MM.1S (cell line): ENCODE measurements at regions not wholly inside any gene's neighbourhood (a gene's known extent, or its start where the extent isn't known, plus 50 kb on each side); places are given as distances from the start of the nearest gene placed in this dataset.

Source experiments
- EZH2 ChIP-seq: fragments of 300-600 bp; sonication (generic); optimal IDR thresholded peaks from 2 replicates; pipeline ENCODE3; 2017; ENCODE audit warnings: low read depth, mild to moderate bottlenecking, antibody characterized with exemption, low read length, mixed read lengths
- TF ChIP-seq, protein P1 (sequence below): fragments of 300-600 bp; sonication (generic); IDR thresholded peaks from 2 replicates; pipeline ENCODE4 v1.5.1; 2016; ENCODE audit warnings: antibody characterized with exemption, low read length, mixed read lengths

GRCh38 chr15:70219966-70220365, 122.2 kb upstream of the TLE3 start:
- no peak for TF ChIP-seq EZH2
- TF ChIP-seq, protein P1, sequence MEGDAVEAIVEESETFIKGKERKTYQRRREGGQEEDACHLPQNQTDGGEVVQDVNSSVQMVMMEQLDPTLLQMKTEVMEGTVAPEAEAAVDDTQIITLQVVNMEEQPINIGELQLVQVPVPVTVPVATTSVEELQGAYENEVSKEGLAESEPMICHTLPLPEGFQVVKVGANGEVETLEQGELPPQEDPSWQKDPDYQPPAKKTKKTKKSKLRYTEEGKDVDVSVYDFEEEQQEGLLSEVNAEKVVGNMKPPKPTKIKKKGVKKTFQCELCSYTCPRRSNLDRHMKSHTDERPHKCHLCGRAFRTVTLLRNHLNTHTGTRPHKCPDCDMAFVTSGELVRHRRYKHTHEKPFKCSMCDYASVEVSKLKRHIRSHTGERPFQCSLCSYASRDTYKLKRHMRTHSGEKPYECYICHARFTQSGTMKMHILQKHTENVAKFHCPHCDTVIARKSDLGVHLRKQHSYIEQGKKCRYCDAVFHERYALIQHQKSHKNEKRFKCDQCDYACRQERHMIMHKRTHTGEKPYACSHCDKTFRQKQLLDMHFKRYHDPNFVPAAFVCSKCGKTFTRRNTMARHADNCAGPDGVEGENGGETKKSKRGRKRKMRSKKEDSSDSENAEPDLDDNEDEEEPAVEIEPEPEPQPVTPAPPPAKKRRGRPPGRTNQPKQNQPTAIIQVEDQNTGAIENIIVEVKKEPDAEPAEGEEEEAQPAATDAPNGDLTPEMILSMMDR = no peak
